GM18499 (cell line): ENCODE measurements at regions not wholly inside any gene's neighbourhood (a gene's known extent, or its start where the extent isn't known, plus 50 kb on each side); places are given as distances from the start of the nearest gene placed in this dataset.
"Not testable (repeated sequence)": the region's sequence is repeated elsewhere in the genome, so short reads cannot be mapped to it uniquely, and the experiment has no call there.

ENCODE experiments used
- ATAC-seq: cut with Tn5 transposase; IDR thresholded peaks from one replicate; pipeline ENCODE4 v1.9.1; 2021; ENCODE audit warnings: moderate number of reproducible peaks; ENCODE audit not compliant: insufficient read depth, unreplicated experiment

GRCh38 chr7:131084336-131084735, 243.3 kb upstream of the MKLN1 start:
- not testable (repeated sequence) for ATAC-seq

- ATAC-seq, result no peak
Measured at GRCh38 chr7:131087756-131088658, 239.7 kb upstream of the MKLN1 start.

GRCh38 chr7:131090188-131090587, 237.5 kb upstream of the MKLN1 start:
- ATAC-seq, result no peak

- ATAC-seq, result no peak
Measured at GRCh38 chr7:131090886-131091692, 236.6 kb upstream of the MKLN1 start.

- no peak for ATAC-seq
Measured at GRCh38 chr7:131094685-131095084, 233.0 kb upstream of the MKLN1 start.

GRCh38 chr7:131095346-131095745, 232.3 kb upstream of the MKLN1 start:
- ATAC-seq, result no peak

GRCh38 chr7:131096267-131096927, 231.3 kb upstream of the MKLN1 start:
- no peak for ATAC-seq

GRCh38 chr7:131097662-131098376, 229.9 kb upstream of the MKLN1 start:
- no peak for ATAC-seq

GRCh38 chr7:131098527-131098926, 229.1 kb upstream of the MKLN1 start:
- ATAC-seq, result no peak

GRCh38 chr7:131100357-131101054, 227.2 kb upstream of the MKLN1 start:
- no peak for ATAC-seq

- no peak for ATAC-seq
Measured at GRCh38 chr7:131103997-131104396, 223.7 kb upstream of the MKLN1 start.

- no peak for ATAC-seq
Measured at GRCh38 chr7:131104596-131105293, 222.9 kb upstream of the MKLN1 start.

- no peak for ATAC-seq
Measured at GRCh38 chr7:131105294-131105798, 222.3 kb upstream of the MKLN1 start.

- ATAC-seq, result no peak
Measured at GRCh38 chr7:131105799-131106680, 221.6 kb upstream of the MKLN1 start.

GRCh38 chr7:131106681-131107336, 220.9 kb upstream of the MKLN1 start:
- ATAC-seq, result no peak

GRCh38 chr7:131107337-131108211, 220.1 kb upstream of the MKLN1 start:
- peak; percentile 48 for ATAC-seq
